Hypothalamus (tissue), 51 donors: ENCODE measurements at regions not wholly inside any gene's neighbourhood (a gene's known extent, or its start where the extent isn't known, plus 50 kb on each side); places are given as distances from the start of the nearest gene placed in this dataset.

Experiments
- DNase-seq, 51 donors: peaks; one replicate each; lab custom pipeline; 2025; lab: John Stamatoyannopoulos, UW

DNA sequence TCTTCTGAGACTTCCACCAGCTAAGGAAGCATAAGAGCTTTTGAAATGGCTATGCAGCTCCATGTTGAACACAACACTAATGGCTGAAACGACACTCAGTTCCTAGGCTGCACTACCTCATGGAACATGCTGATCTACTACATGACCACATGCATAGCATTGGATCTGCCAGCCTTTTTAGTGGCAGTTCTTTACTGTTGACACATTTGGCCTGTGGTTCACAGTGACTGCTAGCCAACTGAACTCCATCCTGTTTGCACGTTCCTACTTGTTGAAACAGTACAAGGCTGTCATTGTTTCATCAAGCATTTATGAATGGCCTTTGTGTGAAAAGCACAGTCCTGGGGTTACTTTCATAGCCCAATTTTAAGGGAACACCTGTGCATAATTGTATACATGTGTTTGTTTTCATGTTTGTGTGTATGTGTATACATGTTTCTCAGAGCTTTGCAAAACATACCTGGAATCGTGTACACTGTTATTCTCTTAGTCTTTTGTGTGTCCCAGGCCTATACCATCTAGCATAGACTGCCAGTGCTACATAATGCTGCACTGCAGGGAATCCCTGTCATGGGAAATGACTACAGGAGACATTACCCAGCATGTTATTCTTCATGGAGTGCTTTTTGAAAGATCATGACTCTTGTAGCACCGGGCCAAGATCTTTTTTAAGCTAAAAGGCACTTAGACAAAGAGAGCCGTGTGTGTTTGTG is 179.6 kb upstream of the ESRRG start:
- DNase-seq: peak in 16 of 51 donors; percentile 4 to 54 (median 18)

DNA sequence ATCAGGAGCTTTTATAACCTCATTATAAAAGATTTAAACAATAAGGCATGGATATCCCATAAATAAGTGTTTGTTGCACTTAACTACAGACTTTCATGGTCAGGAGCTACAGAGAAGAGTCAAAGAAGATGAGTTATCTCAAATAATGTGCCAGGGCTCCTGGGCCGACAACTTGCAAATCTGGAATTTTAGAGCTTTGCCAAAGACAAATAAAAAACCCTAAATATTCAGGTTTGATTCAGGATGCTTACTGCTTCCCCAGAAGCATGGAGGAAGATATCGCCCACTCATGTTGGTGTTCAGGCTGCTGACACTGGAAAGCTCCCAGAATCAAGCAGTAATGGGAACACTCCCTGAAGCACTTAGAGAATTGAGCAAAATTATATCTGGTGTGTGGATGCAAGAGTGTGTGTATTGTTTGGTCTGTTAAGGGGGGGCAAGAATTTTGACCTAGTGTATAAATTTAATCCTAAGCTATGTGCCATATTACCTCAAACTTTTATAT is 176.9 kb upstream of the ESRRG start:
- peak in 1 of 51 donors; percentile 28 for DNase-seq

DNA sequence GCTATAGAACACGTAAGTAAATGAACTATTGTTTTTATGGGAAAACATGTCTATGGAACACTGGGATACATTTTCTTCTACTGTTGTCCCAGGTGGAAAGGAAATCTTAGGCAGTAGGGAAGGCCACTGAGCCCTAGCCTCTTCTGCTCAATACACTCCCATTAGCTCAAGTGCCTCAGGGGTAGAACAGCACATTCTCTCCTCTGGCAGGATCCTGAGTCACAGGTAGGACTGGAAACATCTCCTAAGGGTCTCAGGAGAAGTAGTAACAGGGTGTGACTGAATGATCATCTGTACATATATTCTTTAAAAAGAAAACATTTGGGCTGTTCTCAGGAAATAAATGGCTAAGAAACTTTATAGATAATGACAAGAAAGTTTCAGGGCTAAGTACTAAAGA is 175.6 kb upstream of the ESRRG start:
- DNase-seq: no peak

DNA sequence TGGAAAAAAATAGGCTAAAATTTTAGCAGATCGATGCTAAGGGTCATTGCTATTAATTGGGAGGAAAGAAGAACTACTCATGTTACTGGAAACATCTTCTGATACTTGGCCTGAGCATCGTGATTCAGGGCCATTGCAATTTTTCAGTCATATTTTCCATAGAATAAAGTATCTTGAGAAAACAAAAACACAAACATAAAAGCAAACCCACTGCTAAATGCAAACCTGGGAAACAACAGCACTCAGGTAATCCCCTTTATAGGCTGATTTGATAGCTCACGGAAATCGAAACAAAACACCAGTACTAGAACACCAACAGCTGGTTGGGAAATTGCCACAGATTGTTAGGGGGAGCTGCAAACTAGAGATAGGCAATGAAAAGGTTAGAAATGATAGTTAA is 172.9 kb upstream of the ESRRG start:
- no peak for DNase-seq

DNA sequence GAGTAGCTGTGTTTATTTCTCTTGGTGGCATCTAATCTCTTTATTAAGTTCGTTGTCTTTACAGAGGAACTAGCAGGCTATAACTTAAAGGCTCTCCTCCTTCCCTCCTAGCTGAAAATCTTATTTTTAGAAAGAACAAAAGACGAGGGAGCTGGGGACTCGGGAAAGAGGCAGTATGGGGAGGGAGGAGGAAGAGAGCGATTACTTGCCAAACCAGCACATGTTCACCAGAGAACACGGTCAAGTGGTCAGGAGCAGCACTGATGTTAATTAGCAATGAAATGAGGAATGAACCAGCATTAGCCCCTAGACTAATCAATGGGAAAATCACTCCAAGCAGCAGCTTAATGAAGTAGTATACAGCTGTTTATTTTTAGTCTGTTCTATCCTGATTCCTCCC is 171.3 kb upstream of the ESRRG start:
- DNase-seq: no peak

DNA sequence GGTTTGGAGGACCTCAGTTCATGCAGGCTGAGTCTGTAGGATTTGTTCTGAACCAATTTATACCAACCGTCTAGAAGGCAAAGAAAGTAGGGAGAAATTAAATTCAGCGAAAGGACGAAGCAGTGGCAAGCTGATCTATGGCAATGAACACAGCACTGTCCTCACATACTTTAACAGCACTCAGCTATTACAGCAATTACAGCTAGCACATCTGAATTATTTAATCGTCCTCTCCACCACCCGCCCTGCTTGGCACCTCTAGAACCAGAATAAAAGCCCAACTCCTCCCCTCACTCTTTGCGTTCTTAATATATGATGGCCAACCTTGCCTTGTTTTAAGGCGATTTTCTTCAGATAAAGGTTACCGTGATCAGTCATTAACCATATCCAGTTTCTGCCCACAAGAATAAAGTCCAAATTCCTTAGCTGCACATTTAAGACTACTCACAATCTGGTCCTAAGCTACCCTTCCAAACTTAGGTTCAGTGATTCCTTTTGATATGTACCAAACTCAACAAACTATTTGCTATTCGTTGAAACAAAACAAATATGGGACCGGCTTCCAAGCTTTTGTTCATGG is 169.4 kb upstream of the ESRRG start:
- no peak for DNase-seq

DNA sequence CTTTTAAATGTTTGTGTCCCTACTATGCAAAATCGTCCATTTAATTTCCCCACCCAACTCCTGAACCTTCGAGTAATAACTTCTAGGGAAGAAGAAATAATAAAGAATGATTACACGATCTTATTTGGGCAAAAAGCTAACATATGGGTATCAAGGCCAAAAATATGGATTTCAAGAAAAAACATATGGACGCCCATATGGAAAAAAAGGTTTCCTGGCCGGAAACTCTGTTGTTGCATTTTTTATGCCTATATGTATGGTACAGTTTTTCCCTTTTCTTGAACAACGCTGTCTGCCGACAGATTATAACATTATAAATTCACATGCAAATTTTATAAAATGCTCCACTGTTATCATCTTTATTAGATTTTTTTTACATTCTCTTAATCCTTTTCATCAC is 167.6 kb upstream of the ESRRG start:
- DNase-seq: no peak

DNA sequence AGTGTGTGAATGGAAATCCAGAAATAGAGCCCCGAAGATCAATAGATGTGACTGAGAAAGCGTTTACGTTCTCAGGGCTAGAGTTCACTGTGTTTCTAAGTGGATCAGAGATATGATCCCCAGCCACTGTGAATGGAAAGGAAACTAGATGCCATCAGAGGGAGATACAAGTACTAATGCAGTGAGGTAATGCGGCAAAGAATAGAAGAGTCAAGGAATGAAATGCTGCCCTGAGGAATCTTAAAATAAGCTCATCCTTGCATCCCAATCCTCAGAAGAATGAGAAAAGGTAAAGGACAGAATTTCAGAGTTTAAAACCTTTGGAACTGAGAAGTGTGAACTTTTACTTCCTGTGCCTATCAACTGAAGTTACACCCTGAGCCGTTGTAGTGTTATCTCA is 165.5 kb upstream of the ESRRG start:
- no peak for DNase-seq

DNA sequence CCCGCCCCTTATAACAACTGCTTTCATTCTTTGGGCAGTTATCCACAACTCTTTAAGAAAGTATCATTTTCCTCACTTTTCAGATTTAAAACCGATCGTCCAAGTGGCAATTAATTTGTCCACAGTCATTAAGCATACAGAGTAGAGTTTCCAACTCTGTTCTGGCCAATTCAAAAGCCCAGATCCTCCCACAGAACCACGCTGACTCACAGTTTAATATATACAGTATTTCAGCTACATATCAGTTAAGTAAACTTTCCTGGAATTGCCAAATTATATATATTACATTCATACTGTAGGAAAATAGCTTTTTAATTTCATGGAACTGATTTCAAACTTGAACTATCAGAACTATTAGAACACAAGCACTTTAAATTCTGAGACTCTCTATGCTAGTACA is 163.8 kb upstream of the ESRRG start:
- no peak for DNase-seq

DNA sequence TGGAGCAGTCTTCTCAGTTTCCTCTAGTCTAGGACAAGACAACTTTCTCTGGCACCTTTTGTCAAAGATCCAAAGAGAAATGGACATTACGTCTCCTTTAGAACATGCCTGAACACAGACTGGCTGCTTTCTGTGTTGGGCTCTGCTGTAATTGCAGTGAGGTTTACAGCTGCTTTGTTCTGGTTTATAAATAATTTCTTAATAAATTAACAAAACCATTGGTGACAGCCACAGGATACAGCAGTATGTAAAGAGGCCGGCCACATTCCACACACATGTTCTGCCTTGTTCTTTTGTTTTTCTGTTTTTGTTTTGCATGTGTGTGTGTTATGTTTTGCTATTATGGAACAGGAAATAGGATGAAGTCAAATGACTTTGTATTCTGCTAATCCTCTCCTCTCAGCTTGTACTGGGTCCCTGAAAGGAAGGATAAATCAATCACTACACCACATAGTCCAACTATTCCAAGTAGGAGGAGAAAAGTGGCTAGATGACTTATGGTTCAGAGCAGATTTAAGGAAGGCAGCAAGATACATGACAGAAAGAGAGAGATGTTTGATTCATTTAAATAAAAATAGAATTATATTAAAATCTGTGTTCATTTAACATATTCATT is 161.5 kb upstream of the ESRRG start:
- no peak for DNase-seq

DNA sequence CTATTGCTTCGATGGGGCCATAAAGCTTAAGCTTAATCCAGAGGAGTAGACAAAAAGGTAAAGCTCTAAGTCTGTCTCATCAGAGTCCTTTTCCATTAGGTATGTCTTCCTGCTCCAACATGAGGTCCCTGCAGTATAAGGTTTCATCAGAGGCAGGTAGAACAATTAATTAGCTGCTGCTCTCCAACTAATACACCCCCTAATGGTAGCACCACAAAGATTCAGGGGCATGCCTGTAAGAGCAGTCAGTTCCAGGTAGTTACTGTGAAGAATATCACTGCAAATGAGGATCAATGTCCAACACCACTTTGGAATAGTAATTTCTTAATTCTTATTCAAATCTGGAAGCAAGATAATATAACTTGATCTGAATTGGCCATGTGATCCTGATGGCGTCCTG is 160.3 kb upstream of the ESRRG start:
- DNase-seq: no peak

DNA sequence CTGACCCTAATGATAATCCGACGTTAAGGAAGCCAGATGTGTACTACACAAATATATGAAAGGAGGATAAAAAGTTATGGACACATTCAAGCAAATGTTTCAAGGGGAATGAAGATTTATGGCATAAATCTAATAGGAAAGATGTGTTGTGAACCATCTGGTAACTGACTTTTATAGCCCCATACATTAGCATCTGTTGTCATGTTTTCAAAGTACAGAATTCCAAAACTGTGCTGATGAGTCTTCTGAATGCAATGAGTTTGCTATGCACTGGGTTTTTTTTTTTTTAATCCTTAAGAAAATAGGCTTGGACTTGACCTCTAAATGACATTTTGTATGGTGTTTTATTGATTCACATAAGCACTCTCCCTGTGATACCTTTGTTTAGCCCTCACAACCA is 158.5 kb upstream of the ESRRG start:
- no peak for DNase-seq

DNA sequence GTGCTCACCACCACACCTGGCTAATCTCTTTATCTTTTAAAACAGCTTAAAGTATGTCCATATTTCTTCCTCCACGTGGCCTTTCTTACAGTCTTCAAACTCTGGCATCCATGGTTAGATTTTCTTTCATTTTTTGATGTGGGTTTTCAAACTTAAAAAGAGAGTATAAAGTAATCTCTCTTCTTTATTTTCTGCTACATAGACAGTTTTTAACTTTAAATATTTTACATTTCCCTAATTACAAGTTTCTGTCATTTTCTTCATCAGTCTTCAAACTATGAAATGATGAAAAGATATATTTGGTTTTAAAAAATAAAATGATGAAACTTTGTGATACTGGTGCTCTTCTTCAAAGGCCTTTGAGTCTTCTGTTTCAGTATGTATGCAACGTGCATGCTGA is 143.5 kb upstream of the ESRRG start:
- no peak for DNase-seq

DNA sequence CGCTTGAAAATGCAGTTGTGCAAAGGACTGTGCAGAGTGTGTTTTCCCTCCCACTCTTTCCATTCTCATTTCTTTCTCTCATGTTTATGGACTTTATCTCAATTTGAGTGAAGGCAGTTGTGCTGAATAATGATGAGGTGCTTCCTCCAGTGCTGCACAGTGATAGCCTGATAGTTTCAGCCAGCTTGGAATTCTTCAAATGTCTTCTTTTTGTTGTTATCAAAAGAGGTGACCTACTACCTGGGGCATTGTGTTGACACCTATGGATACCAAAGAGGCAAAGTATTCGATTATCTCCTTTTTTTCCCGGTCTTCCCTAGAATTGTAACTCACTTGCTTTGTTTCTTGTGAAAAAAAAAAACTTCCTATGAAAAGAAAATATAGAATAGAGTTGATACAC is 132.6 kb upstream of the ESRRG start:
- no peak for DNase-seq

DNA sequence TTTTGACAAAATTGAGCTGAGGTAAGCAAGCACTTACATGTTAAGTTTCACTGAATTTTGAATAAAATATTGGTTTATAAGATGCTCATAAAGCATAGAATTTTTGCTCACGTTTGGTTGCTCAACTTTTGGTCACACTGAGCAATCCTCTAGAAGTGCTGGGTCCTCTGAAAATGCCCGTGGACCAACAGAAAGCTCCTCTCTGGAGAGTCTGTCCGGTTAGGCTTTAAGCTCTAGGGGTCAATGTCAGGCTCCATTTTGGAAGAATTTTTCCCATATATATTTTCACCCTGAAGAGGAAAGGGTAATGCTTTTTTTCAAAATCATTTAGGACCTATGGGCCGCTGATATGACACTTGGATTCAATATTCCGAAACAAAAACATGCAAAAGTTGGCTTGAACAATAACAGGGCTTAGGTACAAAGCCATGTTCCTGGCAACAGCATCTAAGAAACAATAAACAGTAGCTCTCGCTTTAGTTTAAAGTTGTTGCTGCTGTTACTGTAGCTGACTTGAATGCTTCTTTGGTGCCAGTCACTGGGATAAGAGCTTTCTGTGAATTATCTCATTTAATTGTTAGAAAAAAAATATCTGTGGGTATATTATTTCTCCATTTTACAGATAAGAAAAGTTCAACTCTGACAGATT is 131.7 kb upstream of the ESRRG start:
- no peak for DNase-seq

DNA sequence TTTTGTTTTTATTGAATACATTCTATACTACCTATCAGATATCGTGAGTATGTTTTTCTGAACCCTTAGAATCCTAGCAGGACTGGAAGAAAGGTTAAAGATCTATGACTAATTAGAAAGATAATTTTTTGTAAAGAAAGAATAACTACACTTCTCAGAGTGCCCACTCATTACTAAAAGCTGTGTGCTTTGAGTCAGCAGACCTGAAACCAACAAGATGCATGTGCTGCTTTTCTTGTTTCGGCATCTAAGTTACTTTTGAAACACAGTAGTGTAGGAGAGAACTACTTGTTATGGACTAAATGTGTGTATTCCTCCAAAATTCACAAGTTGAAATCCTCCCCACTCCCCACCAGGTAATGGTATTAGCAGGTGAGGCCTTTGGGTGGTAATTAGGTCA is 127.8 kb upstream of the ESRRG start:
- DNase-seq: no peak

DNA sequence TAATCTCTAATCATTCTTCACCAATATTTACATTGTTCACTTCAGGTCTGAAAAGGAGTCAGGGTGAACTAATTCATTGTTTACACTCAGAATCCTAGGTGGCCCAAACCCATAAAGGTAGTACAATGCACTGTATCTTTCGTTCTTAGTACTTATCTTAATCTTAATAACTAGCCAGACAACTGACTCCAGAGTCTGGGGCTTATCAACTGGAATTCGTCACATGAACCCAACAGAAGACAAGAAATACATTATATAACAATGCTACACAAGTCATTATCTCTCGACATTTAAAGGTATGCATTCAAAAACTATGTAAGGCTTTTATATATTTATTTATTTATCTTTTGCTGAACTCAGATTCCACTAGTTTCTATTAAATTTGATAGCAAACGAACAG is 125.9 kb upstream of the ESRRG start:
- no peak for DNase-seq

DNA sequence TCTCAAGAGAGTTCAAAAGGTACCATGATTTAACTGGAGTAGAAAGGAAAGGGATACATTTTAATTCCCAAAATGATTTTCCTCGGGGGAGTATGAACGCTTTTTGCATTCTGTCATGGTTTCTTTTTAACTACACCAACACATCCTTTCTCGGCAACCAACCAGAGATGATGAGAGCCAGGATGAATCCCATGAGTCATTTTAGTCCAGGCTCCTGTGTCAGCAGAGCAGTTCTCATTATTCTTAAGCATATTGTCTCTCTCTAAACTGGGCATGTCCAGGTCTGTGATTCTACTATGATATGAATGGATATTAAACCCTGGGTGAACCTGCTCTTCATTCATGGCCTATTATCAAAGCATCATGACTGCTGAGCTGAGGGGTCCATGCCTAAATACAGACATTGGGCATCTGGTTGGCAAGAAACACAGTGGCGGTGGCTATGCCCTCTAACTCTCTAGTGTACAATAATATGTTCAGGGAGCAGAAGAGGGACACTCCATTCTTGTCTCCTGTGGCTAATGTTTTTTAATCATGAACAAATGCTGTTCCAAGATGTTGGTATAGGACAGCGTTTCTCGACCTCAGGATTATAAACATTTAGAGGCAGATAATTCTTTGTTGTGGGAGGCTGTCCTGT is 124.3 kb upstream of the ESRRG start:
- no peak for DNase-seq

DNA sequence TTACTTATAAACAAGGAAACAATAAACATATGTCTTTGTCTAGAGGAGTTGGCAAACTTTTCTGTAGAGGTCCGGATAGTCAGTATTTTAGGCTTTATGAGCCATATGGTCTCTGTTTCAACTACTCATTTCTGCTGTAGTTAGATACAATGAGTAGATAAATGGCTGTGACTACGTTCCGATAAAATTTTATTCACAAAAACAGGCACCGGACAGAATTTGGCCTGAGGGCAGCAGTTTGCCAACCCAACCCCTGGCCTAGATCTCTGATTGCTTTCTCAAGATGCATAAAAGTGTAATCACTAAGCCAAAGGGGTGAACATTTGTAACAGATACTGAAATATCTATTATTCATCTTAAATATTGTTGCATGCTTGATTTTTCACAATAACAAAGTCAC is 123.1 kb upstream of the ESRRG start:
- DNase-seq: no peak

DNA sequence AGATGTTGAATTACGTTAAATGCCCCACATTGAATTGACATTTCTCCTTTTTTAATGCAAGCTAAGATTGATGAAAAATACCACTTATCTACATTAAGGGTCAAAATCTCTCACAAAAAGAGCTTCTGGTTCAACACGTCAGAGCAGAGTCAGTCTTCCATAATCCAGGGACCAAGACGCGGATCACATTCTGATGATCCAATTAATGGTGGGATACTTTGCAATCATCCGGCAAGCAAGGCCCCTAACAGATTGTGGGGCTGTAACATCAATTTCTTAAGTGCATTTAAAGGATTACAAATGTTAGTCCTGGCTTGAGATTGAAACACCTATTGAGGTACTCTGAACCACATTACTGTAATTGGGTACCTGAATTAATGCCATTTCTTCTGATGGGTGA is 120.2 kb upstream of the ESRRG start:
- no peak for DNase-seq

DNA sequence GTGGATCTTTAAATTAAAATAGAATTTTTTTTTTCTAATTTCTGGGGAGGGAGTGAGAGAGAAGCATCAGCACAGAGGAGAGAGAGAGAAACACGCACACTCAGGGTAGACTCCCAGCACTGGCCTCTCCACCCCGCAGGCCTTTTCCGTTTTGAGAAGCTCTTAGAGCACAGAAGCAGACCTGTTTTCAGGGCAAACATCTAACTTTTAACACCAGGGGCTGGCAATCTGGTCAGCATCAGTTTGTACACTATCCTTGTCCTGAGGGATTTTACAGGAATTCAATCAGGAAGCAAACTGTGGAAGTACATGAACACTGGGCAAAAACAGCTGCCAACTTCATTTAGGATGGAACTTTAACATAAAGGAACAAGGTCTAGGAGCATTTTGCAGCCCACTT is 117.9 kb upstream of the ESRRG start:
- no peak for DNase-seq
